ENCODE measurements at regions not wholly inside any gene's neighbourhood (a gene's known extent, or its start where the extent isn't known, plus 50 kb on each side); places are given as distances from the start of the nearest gene placed in this dataset.

GRCh38 chr12:67428431-67428830 is 159.3 kb downstream of the CAND1 start:
- TF ChIP-seq TAF1 (conservative IDR thresholded peaks at IDR 0.05) (no peak), ATF3 (IDR thresholded peaks at IDR 0.05) (no peak)
- TF ChIP-seq, protein P1, sequence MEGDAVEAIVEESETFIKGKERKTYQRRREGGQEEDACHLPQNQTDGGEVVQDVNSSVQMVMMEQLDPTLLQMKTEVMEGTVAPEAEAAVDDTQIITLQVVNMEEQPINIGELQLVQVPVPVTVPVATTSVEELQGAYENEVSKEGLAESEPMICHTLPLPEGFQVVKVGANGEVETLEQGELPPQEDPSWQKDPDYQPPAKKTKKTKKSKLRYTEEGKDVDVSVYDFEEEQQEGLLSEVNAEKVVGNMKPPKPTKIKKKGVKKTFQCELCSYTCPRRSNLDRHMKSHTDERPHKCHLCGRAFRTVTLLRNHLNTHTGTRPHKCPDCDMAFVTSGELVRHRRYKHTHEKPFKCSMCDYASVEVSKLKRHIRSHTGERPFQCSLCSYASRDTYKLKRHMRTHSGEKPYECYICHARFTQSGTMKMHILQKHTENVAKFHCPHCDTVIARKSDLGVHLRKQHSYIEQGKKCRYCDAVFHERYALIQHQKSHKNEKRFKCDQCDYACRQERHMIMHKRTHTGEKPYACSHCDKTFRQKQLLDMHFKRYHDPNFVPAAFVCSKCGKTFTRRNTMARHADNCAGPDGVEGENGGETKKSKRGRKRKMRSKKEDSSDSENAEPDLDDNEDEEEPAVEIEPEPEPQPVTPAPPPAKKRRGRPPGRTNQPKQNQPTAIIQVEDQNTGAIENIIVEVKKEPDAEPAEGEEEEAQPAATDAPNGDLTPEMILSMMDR (IDR thresholded peaks at IDR 0.05; ENCODE audit: low read depth, low read length, missing input control): no peak
